ENCODE measurements at regions not wholly inside any gene's neighbourhood (a gene's known extent, or its start where the extent isn't known, plus 50 kb on each side); places are given as distances from the start of the nearest gene placed in this dataset.
A peak's percentile ranks its signal among the peaks of the same experiment; 100 is the strongest.
"Not testable (repeated sequence)": the region's sequence is repeated elsewhere in the genome, so short reads cannot be mapped to it uniquely, and the experiment has no call there.

- no peak for DNase-seq (ENCODE audit: low spot score)
Measured at GRCh38 chr6:74018825-74019224, 322.8 kb downstream of the CD109 start.

GRCh38 chr6:74015427-74015826 is 319.4 kb downstream of the CD109 start:
- no peak for DNase-seq (ENCODE audit: low spot score)

- DNase-seq (ENCODE audit: low spot score) = no peak
Measured at GRCh38 chr6:74000666-74001490, 304.9 kb downstream of the CD109 start.

- DNase-seq (ENCODE audit: low spot score) = not testable (repeated sequence)
Measured at GRCh38 chr6:73990609-73991238, 294.7 kb downstream of the CD109 start.

GRCh38 chr6:73989428-73989827 is 293.4 kb downstream of the CD109 start:
- DNase-seq (ENCODE audit: low spot score) = no peak

- peak; percentile 1 for DNase-seq (ENCODE audit: low spot score)
Measured at GRCh38 chr6:73985891-73986290, 289.9 kb downstream of the CD109 start.

GRCh38 chr6:73984571-73985210 is 288.7 kb downstream of the CD109 start:
- no peak for DNase-seq (ENCODE audit: low spot score)

GRCh38 chr6:73983367-73983766 is 287.4 kb downstream of the CD109 start:
- DNase-seq (ENCODE audit: low spot score) = peak; percentile 59

- DNase-seq (ENCODE audit: low spot score) = no peak
Measured at GRCh38 chr6:73980096-73980495, 284.1 kb downstream of the CD109 start.

- DNase-seq (ENCODE audit: low spot score) = no peak
Measured at GRCh38 chr6:73978330-73978729, 282.3 kb downstream of the CD109 start.

GRCh38 chr6:73972518-73972917 is 276.5 kb downstream of the CD109 start:
- DNase-seq (ENCODE audit: low spot score) = not testable (repeated sequence)

- DNase-seq (ENCODE audit: low spot score) = peak; percentile 47
Measured at GRCh38 chr6:73969971-73970970, 274.3 kb downstream of the CD109 start.

- DNase-seq (ENCODE audit: low spot score) = no peak
Measured at GRCh38 chr6:73968221-73968757, 272.3 kb downstream of the CD109 start.

- no peak for DNase-seq (ENCODE audit: low spot score)
Measured at GRCh38 chr6:73965539-73966029, 269.6 kb downstream of the CD109 start.

- no peak for DNase-seq (ENCODE audit: low spot score)
Measured at GRCh38 chr6:73964241-73964854, 268.3 kb downstream of the CD109 start.

- no peak for DNase-seq (ENCODE audit: low spot score)
Measured at GRCh38 chr6:73962884-73963283, 266.9 kb downstream of the CD109 start.

- no peak for DNase-seq (ENCODE audit: low spot score)
Measured at GRCh38 chr6:73956305-73956704, 260.3 kb downstream of the CD109 start.

GRCh38 chr6:73955800-73956199 is 259.8 kb downstream of the CD109 start:
- no peak for DNase-seq (ENCODE audit: low spot score)

- DNase-seq (ENCODE audit: low spot score) = no peak
Measured at GRCh38 chr6:73954881-73955280, 258.9 kb downstream of the CD109 start.

- DNase-seq (ENCODE audit: low spot score) = no peak
Measured at GRCh38 chr6:73951183-73951582, 255.2 kb downstream of the CD109 start.
